GM23338 (cell line): ENCODE measurements at regions not wholly inside any gene's neighbourhood (a gene's known extent, or its start where the extent isn't known, plus 50 kb on each side); places are given as distances from the start of the nearest gene placed in this dataset.

ENCODE experiments used
- CREB1 ChIP-seq: fragments of 250-450 bp; sonication (Bioruptor Pico); IDR thresholded peaks from 2 replicates; pipeline ENCODE4 v1.5.0; 2020; ENCODE audit warnings: low read depth, mild to moderate bottlenecking, moderate library complexity
- EZH2 ChIP-seq: fragments of 200-600 bp; sonication (generic); IDR thresholded peaks from one replicate; pipeline ENCODE4 v1.8.0; 2017; ENCODE audit warnings: antibody characterized with exemption, mild to moderate bottlenecking, low read depth; ENCODE audit not compliant: unreplicated experiment
- EZH2phosphoT487 ChIP-seq: fragments of 200-600 bp; sonication (generic); IDR thresholded peaks from one replicate; pipeline ENCODE4 v1.8.1; 2018; ENCODE audit warnings: antibody characterized with exemption; ENCODE audit not compliant: unreplicated experiment
- JUNB ChIP-seq: IDR thresholded peaks from one replicate; pipeline ENCODE4 v1.6.1; 2016; ENCODE audit warnings: antibody characterized with exemption; ENCODE audit not compliant: unreplicated experiment
- NANOG ChIP-seq: IDR thresholded peaks from 2 replicates; pipeline ENCODE4 v1.6.1; 2016; ENCODE audit warnings: antibody characterized with exemption, borderline replicate concordance
- POLR2AphosphoS5 ChIP-seq: IDR thresholded peaks from 2 replicates; pipeline ENCODE4 v1.6.1; 2016; ENCODE audit warnings: antibody characterized with exemption, low read depth
- ZNF114 ChIP-seq: fragments of 250-450 bp; sonication (Bioruptor Pico); IDR thresholded peaks from 2 replicates; pipeline ENCODE4 v1.5.0; 2020; ENCODE audit warnings: mild to moderate bottlenecking, moderate library complexity
- ZNF331 ChIP-seq: fragments of 250-450 bp; sonication (Bioruptor Pico); IDR thresholded peaks from 2 replicates; pipeline ENCODE4 v1.5.0; 2020; ENCODE audit warnings: low read depth, mild to moderate bottlenecking, moderate library complexity
- TF ChIP-seq, protein P1 (sequence below), 2 experiments: fragments of 200-600 bp in 1 of 2; sonication (generic) in 1 of 2; conservative IDR thresholded peaks; 2 replicates each; pipeline versions ENCODE4 v1.5.1 to v1.6.1; 2016 to 2017; ENCODE audit warnings: antibody characterized with exemption in 2 of 2, low read depth in 2 of 2, mild to moderate bottlenecking in 2 of 2, moderate library complexity in 1 of 2
- TF ChIP-seq, protein P2 (sequence below): IDR thresholded peaks from one replicate; pipeline ENCODE4 v1.6.1; 2018; ENCODE audit warnings: antibody characterized with exemption; ENCODE audit not compliant: unreplicated experiment
- TF ChIP-seq, protein P3 (sequence below): IDR thresholded peaks from 2 replicates; pipeline ENCODE4 v1.6.1; 2016; ENCODE audit warnings: antibody characterized with exemption

DNA sequence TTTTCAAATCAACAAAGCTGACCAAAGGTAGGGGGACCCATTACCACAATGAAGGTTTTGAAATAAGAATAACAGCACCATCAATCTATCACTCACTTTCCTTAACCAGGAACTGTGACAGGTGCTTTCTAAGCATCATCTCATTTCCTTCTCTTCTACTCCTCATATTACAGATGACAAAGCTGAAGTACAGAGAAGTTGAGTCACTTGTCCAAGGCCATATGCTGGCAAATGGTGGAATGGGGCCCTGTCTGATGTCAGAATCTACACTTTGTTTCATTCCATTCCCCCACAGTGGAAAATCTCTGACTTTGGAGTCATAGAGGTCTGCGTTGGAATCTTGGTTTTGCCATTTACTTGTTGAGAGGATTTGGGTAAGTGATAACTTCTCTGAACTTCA, 222.5 kb upstream of the LRFN2 start:
- TF ChIP-seq POLR2AphosphoS5 = no peak
- no peak for TF ChIP-seq EZH2
- TF ChIP-seq, protein P1, sequence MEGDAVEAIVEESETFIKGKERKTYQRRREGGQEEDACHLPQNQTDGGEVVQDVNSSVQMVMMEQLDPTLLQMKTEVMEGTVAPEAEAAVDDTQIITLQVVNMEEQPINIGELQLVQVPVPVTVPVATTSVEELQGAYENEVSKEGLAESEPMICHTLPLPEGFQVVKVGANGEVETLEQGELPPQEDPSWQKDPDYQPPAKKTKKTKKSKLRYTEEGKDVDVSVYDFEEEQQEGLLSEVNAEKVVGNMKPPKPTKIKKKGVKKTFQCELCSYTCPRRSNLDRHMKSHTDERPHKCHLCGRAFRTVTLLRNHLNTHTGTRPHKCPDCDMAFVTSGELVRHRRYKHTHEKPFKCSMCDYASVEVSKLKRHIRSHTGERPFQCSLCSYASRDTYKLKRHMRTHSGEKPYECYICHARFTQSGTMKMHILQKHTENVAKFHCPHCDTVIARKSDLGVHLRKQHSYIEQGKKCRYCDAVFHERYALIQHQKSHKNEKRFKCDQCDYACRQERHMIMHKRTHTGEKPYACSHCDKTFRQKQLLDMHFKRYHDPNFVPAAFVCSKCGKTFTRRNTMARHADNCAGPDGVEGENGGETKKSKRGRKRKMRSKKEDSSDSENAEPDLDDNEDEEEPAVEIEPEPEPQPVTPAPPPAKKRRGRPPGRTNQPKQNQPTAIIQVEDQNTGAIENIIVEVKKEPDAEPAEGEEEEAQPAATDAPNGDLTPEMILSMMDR (conservative IDR thresholded peaks at IDR 0.05; ENCODE audit: low read depth in 2 of 2) = no peak
- TF ChIP-seq JUNB = no peak
- TF ChIP-seq, protein P2, sequence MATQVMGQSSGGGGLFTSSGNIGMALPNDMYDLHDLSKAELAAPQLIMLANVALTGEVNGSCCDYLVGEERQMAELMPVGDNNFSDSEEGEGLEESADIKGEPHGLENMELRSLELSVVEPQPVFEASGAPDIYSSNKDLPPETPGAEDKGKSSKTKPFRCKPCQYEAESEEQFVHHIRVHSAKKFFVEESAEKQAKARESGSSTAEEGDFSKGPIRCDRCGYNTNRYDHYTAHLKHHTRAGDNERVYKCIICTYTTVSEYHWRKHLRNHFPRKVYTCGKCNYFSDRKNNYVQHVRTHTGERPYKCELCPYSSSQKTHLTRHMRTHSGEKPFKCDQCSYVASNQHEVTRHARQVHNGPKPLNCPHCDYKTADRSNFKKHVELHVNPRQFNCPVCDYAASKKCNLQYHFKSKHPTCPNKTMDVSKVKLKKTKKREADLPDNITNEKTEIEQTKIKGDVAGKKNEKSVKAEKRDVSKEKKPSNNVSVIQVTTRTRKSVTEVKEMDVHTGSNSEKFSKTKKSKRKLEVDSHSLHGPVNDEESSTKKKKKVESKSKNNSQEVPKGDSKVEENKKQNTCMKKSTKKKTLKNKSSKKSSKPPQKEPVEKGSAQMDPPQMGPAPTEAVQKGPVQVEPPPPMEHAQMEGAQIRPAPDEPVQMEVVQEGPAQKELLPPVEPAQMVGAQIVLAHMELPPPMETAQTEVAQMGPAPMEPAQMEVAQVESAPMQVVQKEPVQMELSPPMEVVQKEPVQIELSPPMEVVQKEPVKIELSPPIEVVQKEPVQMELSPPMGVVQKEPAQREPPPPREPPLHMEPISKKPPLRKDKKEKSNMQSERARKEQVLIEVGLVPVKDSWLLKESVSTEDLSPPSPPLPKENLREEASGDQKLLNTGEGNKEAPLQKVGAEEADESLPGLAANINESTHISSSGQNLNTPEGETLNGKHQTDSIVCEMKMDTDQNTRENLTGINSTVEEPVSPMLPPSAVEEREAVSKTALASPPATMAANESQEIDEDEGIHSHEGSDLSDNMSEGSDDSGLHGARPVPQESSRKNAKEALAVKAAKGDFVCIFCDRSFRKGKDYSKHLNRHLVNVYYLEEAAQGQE = no peak
- TF ChIP-seq CREB1 (CRISPR knock-in tag) = no peak
- TF ChIP-seq EZH2phosphoT487 = no peak
- TF ChIP-seq, protein P3, sequence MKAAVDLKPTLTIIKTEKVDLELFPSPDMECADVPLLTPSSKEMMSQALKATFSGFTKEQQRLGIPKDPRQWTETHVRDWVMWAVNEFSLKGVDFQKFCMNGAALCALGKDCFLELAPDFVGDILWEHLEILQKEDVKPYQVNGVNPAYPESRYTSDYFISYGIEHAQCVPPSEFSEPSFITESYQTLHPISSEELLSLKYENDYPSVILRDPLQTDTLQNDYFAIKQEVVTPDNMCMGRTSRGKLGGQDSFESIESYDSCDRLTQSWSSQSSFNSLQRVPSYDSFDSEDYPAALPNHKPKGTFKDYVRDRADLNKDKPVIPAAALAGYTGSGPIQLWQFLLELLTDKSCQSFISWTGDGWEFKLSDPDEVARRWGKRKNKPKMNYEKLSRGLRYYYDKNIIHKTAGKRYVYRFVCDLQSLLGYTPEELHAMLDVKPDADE = no peak
- no peak for TF ChIP-seq NANOG
- TF ChIP-seq ZNF114 (CRISPR knock-in tag) = no peak
- no peak for TF ChIP-seq ZNF331
